SK-N-SH (cell line): ENCODE measurements at regions not wholly inside any gene's neighbourhood (a gene's known extent, or its start where the extent isn't known, plus 50 kb on each side); places are given as distances from the start of the nearest gene placed in this dataset.

Source experiments
- CHD2 ChIP-seq: fragments of 150-350 bp; IDR thresholded peaks from 2 replicates; pipeline ENCODE4 v1.6.1; 2018; ENCODE audit warnings: low read length; ENCODE audit not compliant: partially characterized antibody
- CTCF ChIP-seq: fragments of 200-600 bp; sonication (generic); IDR thresholded peaks from 2 replicates; pipeline ENCODE4 v1.6.1; 2017; ENCODE audit warnings: antibody characterized with exemption, mild to moderate bottlenecking, moderate library complexity
- EZH2phosphoT487 ChIP-seq: fragments of 200-600 bp; sonication (generic); IDR thresholded peaks from 2 replicates; pipeline ENCODE4 v1.6.1; 2017; ENCODE audit warnings: low read depth, mixed run types, mild to moderate bottlenecking, antibody characterized with exemption, moderate library complexity, borderline replicate concordance
- PBX3 ChIP-seq: IDR thresholded peaks from 2 replicates; pipeline ENCODE4; 2012
- RAD21 ChIP-seq: IDR thresholded peaks from 2 replicates; pipeline ENCODE4 v1.6.1; 2012; ENCODE audit warnings: mild to moderate bottlenecking, low read length
- REST ChIP-seq: IDR thresholded peaks from 2 replicates; pipeline ENCODE4 v1.6.1; 2012; ENCODE audit warnings: mild to moderate bottlenecking, low read depth, low read length, moderate library complexity
- RXRA ChIP-seq: IDR thresholded peaks from 2 replicates; pipeline ENCODE4 v1.4.0; 2012; ENCODE audit warnings: low read depth, mild to moderate bottlenecking, borderline replicate concordance
- SMC3 ChIP-seq: IDR thresholded peaks from 2 replicates; pipeline ENCODE4 v1.6.1; 2012; ENCODE audit warnings: low read depth, low read length, improper control_type of control experiment

- no peak for TF ChIP-seq CTCF
- no peak for TF ChIP-seq RXRA
- no peak for TF ChIP-seq EZH2phosphoT487
- TF ChIP-seq RAD21, result no peak
- no peak for TF ChIP-seq PBX3
- no peak for TF ChIP-seq SMC3
- TF ChIP-seq REST, result no peak
- TF ChIP-seq CHD2, result no peak
Measured at GRCh38 chr13:51168623-51169022, 53.6 kb upstream of the FAM124A start.
